ENCODE measurements at regions not wholly inside any gene's neighbourhood (a gene's known extent, or its start where the extent isn't known, plus 50 kb on each side); places are given as distances from the start of the nearest gene placed in this dataset.

GRCh38 chr9:102770704-102771103 lies 224.4 kb upstream of the CYLC2 start:
- no peaks in the 10 kb centered on the region for H3K79me2 ChIP-seq (ENCODE audit: low read depth)
- no peaks in the 10 kb centered on the region for H3K36me3 ChIP-seq (ENCODE audit: low read depth)
- H3F3A ChIP-seq (ENCODE audit: insufficient read depth, low read depth): no peaks in the 10 kb centered on the region
- no peak for TF ChIP-seq EZH2 (IDR thresholded peaks at IDR 0.05; ENCODE audit: low read depth)
- TF ChIP-seq, protein P1, sequence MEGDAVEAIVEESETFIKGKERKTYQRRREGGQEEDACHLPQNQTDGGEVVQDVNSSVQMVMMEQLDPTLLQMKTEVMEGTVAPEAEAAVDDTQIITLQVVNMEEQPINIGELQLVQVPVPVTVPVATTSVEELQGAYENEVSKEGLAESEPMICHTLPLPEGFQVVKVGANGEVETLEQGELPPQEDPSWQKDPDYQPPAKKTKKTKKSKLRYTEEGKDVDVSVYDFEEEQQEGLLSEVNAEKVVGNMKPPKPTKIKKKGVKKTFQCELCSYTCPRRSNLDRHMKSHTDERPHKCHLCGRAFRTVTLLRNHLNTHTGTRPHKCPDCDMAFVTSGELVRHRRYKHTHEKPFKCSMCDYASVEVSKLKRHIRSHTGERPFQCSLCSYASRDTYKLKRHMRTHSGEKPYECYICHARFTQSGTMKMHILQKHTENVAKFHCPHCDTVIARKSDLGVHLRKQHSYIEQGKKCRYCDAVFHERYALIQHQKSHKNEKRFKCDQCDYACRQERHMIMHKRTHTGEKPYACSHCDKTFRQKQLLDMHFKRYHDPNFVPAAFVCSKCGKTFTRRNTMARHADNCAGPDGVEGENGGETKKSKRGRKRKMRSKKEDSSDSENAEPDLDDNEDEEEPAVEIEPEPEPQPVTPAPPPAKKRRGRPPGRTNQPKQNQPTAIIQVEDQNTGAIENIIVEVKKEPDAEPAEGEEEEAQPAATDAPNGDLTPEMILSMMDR (conservative IDR thresholded peaks at IDR 0.05): no peak
- H4K20me1 ChIP-seq (ENCODE audit: insufficient read depth): no peaks in the 10 kb centered on the region
- no peak for DNase-seq
- no peaks in the 10 kb centered on the region for H3K27me3 ChIP-seq (ENCODE audit: insufficient read depth, low read depth)
- H2AFZ ChIP-seq: no peak overlapping the region
- no peaks in the 10 kb centered on the region for H3K4me1 ChIP-seq (replicated peaks; ENCODE audit: insufficient read depth)
- CTCF ChIA-PET: no interaction called here
- no TSS peak for BruUV-seq (replicated peaks)
- no peak overlapping the region for H3K27ac ChIP-seq
- no peaks in the 10 kb centered on the region for H3K9me3 ChIP-seq (ENCODE audit: insufficient read depth, low read depth)
- POLR2A ChIA-PET (ENCODE audit: unreplicated experiment): no interaction called here
- no peak overlapping the region for H3K4me2 ChIP-seq
- H3K9me2 ChIP-seq (ENCODE audit: insufficient read depth): no peaks in the 10 kb centered on the region
- no peak overlapping the region for H3K4me3 ChIP-seq
- intact Hi-C loops (cut with micrococcal nuclease; ENCODE audit: unreplicated experiment): no loop called here

DNA sequence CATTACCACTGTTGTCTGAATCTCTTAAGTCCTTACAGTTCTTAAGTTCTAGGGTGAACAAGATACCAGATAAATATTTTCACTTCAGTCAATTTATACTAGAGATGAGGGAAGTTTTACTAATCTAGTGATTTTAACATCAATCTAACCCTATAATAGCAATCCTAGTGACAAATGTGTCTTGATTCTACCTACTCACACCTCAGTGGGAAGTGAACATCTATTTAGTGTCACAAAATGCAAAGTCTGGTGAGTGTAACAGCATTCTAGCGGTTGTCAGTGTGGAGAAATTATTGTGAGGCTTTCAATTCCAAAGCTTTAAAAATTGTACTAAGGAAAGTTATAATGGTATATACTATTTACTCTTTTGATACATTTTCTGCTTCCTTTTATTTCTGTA lies 225.8 kb upstream of the CYLC2 start:
- Histone ChIP-seq H3K27me3 (ENCODE audit: insufficient read depth, low read depth) (no peaks in the 10 kb centered on the region), H3K79me2 (ENCODE audit: low read depth) (no peaks in the 10 kb centered on the region), H3K9me3 (ENCODE audit: insufficient read depth, low read depth) (no peaks in the 10 kb centered on the region), H3F3A (ENCODE audit: insufficient read depth, low read depth) (no peaks in the 10 kb centered on the region), H3K4me3 (no peak overlapping the region), H3K9me2 (ENCODE audit: insufficient read depth) (no peaks in the 10 kb centered on the region), H4K20me1 (ENCODE audit: insufficient read depth) (no peaks in the 10 kb centered on the region), H3K36me3 (ENCODE audit: low read depth) (no peaks in the 10 kb centered on the region), H3K27ac (no peak overlapping the region), H3K4me1 (replicated peaks; ENCODE audit: insufficient read depth) (no peaks in the 10 kb centered on the region), H3K4me2 (no peak overlapping the region), H2AFZ (no peak overlapping the region)
- DNase-seq: no peak
- ChIA-PET CTCF (no interaction called here), POLR2A (ENCODE audit: unreplicated experiment) (no interaction called here)
- no peak for TF ChIP-seq EZH2 (IDR thresholded peaks at IDR 0.05; ENCODE audit: low read depth)
- TF ChIP-seq, protein P1 (conservative IDR thresholded peaks at IDR 0.05): no peak
- no TSS peak for BruUV-seq (replicated peaks)
- intact Hi-C loops (cut with micrococcal nuclease; ENCODE audit: unreplicated experiment): no loop called here

- BruUV-seq (replicated peaks): no TSS peak
- Histone ChIP-seq H3K9me3 (ENCODE audit: insufficient read depth, low read depth) (no peaks in the 10 kb centered on the region), H3K9me2 (ENCODE audit: insufficient read depth) (no peaks in the 10 kb centered on the region), H3F3A (ENCODE audit: insufficient read depth, low read depth) (no peaks in the 10 kb centered on the region), H3K36me3 (ENCODE audit: low read depth) (no peaks in the 10 kb centered on the region), H3K27me3 (ENCODE audit: insufficient read depth, low read depth) (no peaks in the 10 kb centered on the region), H3K4me2 (no peak overlapping the region), H3K4me3 (no peak overlapping the region), H4K20me1 (ENCODE audit: insufficient read depth) (no peaks in the 10 kb centered on the region), H2AFZ (no peak overlapping the region), H3K79me2 (ENCODE audit: low read depth) (no peaks in the 10 kb centered on the region), H3K4me1 (replicated peaks; ENCODE audit: insufficient read depth) (no peaks in the 10 kb centered on the region), H3K27ac (no peak overlapping the region)
- TF ChIP-seq, protein P1 (conservative IDR thresholded peaks at IDR 0.05): no peak
- no peak for TF ChIP-seq EZH2 (IDR thresholded peaks at IDR 0.05; ENCODE audit: low read depth)
- CTCF ChIA-PET: no interaction called here
- POLR2A ChIA-PET (ENCODE audit: unreplicated experiment): no interaction called here
- intact Hi-C loops (cut with micrococcal nuclease; ENCODE audit: unreplicated experiment): no loop called here
- DNase-seq: no peak
These were observed 227.1 kb upstream of the CYLC2 start for GRCh38 chr9:102768002-102768401.
